IPS DF 6.9 (cell line): ENCODE measurements at regions not wholly inside any gene's neighbourhood (a gene's known extent, or its start where the extent isn't known, plus 50 kb on each side); places are given as distances from the start of the nearest gene placed in this dataset.

Source experiments
- DNase-seq: peaks from one replicate; pipeline ENCODE4 v3.0.0-alpha.2; 2013; ENCODE audit warnings: low read depth, low spot score
- H3K27ac ChIP-seq: one replicate; pipeline ENCODE4 v1.5.1; 2013; ENCODE audit warnings: low read length, control low read depth
- H3K27me3 ChIP-seq: 2 replicates; pipeline ENCODE4 v1.6.1; 2013; ENCODE audit warnings: mild to moderate bottlenecking, low read length; ENCODE audit not compliant: control insufficient read depth, insufficient read depth
- H3K36me3 ChIP-seq: 2 replicates; pipeline ENCODE4 v1.6.1; 2013; ENCODE audit warnings: low read length; ENCODE audit not compliant: control insufficient read depth, insufficient read depth
- H3K4me1 ChIP-seq: 2 replicates; pipeline ENCODE4 v1.6.1; 2013; ENCODE audit warnings: low read length; ENCODE audit not compliant: control insufficient read depth, insufficient read depth
- H3K4me3 ChIP-seq: 2 replicates; pipeline ENCODE4 v1.5.1; 2013; ENCODE audit warnings: mild to moderate bottlenecking, low read length
- H3K9me3 ChIP-seq: 2 replicates; pipeline ENCODE4 v1.6.1; 2013; ENCODE audit warnings: low read length, inconsistent platforms; ENCODE audit not compliant: control insufficient read depth, insufficient read depth
- WGBS: extraction: QIAGEN DNeasy Blood & Tissue Kit; methylation state at CpG from one replicate; pipeline ENCODE4 v1.1.7; 2013; ENCODE audit warnings: mixed read lengths, missing lambda C conversion rate; ENCODE audit not compliant: insufficient read length, insufficient coverage; 5-methylcytosine and 5-hydroxymethylcytosine counted together

DNA sequence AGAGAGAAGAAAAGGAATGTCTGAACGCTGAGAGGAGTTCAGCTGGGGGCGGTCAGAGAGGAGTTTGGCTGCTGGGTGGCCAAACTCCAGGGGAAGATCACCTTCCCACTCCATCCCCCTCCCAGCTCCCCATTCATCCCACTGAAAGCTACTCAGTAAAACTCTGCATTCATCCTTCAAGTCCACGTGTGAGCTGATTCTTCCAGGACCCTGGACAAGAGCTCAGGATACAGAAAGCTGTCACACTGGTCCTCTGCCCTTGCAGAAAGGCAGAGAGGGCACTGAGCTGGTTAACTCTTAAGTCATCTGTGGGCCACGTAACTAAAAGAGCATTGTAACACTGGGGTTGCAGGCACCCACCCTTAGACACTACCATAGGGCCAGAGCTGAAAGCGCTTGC is 132.1 kb upstream of the ARL4C start:
- Histone ChIP-seq H3K27ac (no peak overlapping the region), H3K4me3 (no peak overlapping the region), H3K27me3 (no peaks in the 10 kb centered on the region; the same call in 1 of the 2 replicates), H3K4me1 (peaks cover 11% of the 10 kb centered on the region), H3K36me3 (no peaks in the 10 kb centered on the region), H3K9me3 (no peaks in the 10 kb centered on the region)
- no peak for DNase-seq
- no CpG with 5 or more reads among the region's 5 CpGs for WGBS

- Histone ChIP-seq H3K4me1 (peaks cover 8% of the 10 kb centered on the region; the same call in 1 of the 2 replicates), H3K9me3 (no peaks in the 10 kb centered on the region), H3K27ac (no peak overlapping the region), H3K36me3 (no peaks in the 10 kb centered on the region), H3K27me3 (no peaks in the 10 kb centered on the region; the same call in 1 of the 2 replicates), H3K4me3 (no peak overlapping the region)
- no CpG with 5 or more reads among the region's 2 CpGs for WGBS
- DNase-seq = no peak
These were observed 130.4 kb upstream of the ARL4C start for GRCh38 chr2:234627308-234627707.

DNA sequence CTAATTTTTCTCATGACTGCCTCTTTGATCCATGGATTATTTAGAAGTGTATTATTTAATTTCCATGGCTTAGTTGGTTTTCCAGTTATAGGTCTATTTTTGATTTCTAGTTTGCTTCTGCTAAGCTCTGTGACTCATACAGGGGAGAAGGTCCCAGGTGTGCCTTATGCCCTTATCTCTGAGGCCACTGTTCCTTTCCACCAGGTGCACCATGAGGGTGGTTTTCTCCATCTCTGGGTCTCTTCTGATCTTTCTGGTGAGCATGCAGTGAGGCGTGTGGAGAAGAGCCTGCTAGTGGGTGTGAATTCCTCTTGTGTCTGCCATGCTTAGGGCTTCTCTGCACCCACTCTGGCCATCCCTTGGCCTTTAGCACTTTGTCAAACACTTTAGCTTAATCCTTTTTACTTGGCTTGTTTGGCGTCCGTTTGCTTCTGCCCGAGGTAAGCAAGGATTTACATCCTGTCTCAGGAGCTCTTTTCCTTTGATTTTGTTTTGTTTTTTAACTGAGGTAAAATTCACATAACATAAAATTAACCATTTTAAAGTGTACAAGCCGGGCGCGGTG is 129.8 kb upstream of the ARL4C start:
- Histone ChIP-seq H3K27ac (no peak overlapping the region), H3K9me3 (no peaks in the 10 kb centered on the region), H3K27me3 (no peaks in the 10 kb centered on the region; the same call in 1 of the 2 replicates), H3K4me3 (no peak overlapping the region), H3K4me1 (peaks cover 7% of the 10 kb centered on the region), H3K36me3 (no peaks in the 10 kb centered on the region)
- no peak for DNase-seq
- no CpG with 5 or more reads among the region's 7 CpGs for WGBS

DNA sequence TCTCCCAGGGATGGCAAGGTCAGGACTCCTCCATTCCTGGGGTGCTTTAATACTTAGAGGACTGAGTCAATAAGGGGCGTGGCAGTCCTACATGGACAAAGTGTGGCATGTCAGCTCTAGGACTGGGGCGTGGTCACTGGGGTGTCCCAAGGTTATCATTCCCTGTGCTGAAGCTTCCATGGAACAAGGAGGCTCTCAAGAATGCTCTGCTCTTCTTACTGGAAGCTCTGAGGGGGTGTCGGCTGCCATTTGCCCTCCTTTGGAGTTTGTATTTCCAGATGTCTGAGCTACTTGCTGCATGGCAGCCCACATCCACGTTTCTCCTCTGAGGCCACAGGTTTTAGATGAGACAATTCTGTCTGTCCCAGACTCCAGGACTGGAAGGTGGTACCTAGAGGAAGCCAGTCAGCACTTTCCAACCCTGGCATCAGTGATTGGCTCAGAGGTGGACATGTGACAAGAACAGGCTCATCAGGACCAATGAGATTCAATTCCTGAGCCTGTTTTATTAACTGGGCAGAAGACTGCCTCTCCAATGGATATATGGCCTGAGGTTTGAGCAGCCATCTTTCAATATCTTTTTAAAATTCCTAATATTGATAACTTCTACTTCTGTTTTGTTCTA is 128.9 kb upstream of the ARL4C start:
- no peaks in the 10 kb centered on the region for H3K9me3 ChIP-seq
- H3K27me3 ChIP-seq = no peaks in the 10 kb centered on the region; the same call in 1 of the 2 replicates
- no peak overlapping the region for H3K27ac ChIP-seq
- no peak overlapping the region for H3K4me3 ChIP-seq
- WGBS = no CpG with 5 or more reads among the region's 4 CpGs
- no peak for DNase-seq
- H3K36me3 ChIP-seq = no peaks in the 10 kb centered on the region
- H3K4me1 ChIP-seq = peaks cover 4% of the 10 kb centered on the region; the same call in 1 of the 2 replicates

GRCh38 chr2:234623521-234623991 is 126.7 kb upstream of the ARL4C start:
- H3K27me3 ChIP-seq = no peaks in the 10 kb centered on the region; the same call in 1 of the 2 replicates
- no peak overlapping the region for H3K4me3 ChIP-seq
- peaks cover 3% of the 10 kb centered on the region; the same call in 1 of the 2 replicates for H3K4me1 ChIP-seq
- no peaks in the 10 kb centered on the region for H3K36me3 ChIP-seq
- H3K9me3 ChIP-seq = no peaks in the 10 kb centered on the region
- H3K27ac ChIP-seq = no peak overlapping the region
- no CpG with 5 or more reads among the region's 5 CpGs for WGBS
- DNase-seq = no peak

GRCh38 chr2:234621120-234621519 is 124.2 kb upstream of the ARL4C start:
- H3K36me3 ChIP-seq = no peaks in the 10 kb centered on the region
- H3K27ac ChIP-seq = no peak overlapping the region
- no CpG with 5 or more reads among the region's 5 CpGs for WGBS
- DNase-seq = no peak
- H3K4me1 ChIP-seq = peaks cover 3% of the 10 kb centered on the region; the same call in 1 of the 2 replicates
- H3K27me3 ChIP-seq = no peaks in the 10 kb centered on the region; the same call in 1 of the 2 replicates
- no peak overlapping the region for H3K4me3 ChIP-seq
- H3K9me3 ChIP-seq = no peaks in the 10 kb centered on the region

GRCh38 chr2:234620018-234620417 is 123.1 kb upstream of the ARL4C start:
- 100% methylated on average over 3 of the region's 7 CpGs for WGBS
- no peak overlapping the region for H3K27ac ChIP-seq
- peaks cover 3% of the 10 kb centered on the region; the same call in 1 of the 2 replicates for H3K4me1 ChIP-seq
- no peaks in the 10 kb centered on the region for H3K36me3 ChIP-seq
- no peak for DNase-seq
- H3K27me3 ChIP-seq = no peaks in the 10 kb centered on the region
- H3K4me3 ChIP-seq = no peak overlapping the region
- H3K9me3 ChIP-seq = no peaks in the 10 kb centered on the region

DNA sequence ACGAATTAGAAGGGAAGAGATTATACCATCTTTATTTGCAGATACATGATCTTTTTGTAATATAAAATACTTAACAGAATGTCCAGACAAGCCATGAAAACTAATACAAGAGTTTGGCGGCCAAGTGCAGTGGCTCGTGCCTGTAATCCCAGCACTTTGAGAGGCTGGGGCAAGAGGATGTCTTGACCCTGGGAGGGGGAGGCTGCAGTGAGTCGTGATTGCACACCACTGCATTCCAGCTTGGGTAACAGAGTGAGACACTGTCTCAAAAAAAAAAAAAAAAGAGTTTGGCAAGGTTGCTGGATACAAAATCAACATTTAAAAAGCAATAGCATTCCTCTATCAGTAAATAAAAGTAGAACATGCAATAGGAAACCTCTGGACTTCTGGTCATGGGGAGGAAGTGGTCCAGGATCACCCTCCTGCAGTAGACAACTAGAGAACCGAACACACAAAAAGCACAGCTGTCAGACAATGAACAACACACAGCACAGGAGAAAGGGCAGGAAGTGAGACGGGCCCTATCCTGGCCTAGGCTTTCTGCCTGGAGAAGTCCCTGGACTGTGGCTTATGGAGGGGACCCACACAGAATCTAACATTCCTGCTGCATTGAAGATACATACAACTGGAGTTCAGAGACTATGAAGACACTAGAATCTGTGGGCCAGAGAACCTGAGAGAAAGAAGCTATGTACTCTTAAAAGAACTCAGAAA is 118.9 kb upstream of the ARL4C start:
- WGBS = no CpG with 5 or more reads among the region's 6 CpGs
- Histone ChIP-seq H3K4me3 (no peak overlapping the region), H3K27me3 (no peaks in the 10 kb centered on the region), H3K36me3 (no peaks in the 10 kb centered on the region), H3K9me3 (no peaks in the 10 kb centered on the region), H3K27ac (no peak overlapping the region), H3K4me1 (0 out of 2 replicates have a peak, but pooled peaks cover 2% of the 10 kb centered on the region)
- no peak for DNase-seq

GRCh38 chr2:234611209-234611608 is 114.3 kb upstream of the ARL4C start:
- no peak for DNase-seq
- no CpG with 5 or more reads among the region's 1 CpG for WGBS
- no peaks in the 10 kb centered on the region for H3K36me3 ChIP-seq
- H3K27me3 ChIP-seq = no peaks in the 10 kb centered on the region
- no peak overlapping the region for H3K4me3 ChIP-seq
- 0 out of 2 replicates have a peak, but pooled peaks cover 2% of the 10 kb centered on the region for H3K4me1 ChIP-seq
- no peaks in the 10 kb centered on the region for H3K9me3 ChIP-seq
- H3K27ac ChIP-seq = no peak overlapping the region

DNA sequence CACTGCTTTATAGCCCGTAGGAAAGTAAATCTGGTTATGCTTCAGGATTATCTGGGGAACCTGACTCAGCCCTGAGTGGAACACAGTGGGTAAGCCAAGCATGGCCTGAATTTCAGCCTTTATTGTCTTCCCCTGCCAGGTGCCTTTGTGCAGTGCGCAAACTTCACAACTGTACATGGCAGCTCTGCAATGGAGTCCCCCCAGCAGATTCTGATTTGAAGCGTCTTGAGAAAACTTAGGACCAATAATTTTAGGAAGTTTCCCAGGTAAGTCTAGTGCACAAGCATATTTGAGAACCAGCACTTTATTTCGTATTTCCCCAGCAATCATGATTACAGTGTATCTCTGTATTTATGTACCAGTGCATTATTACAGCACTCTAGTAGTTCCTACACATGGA is 112.1 kb upstream of the ARL4C start:
- no CpG with 5 or more reads among the region's 4 CpGs for WGBS
- Histone ChIP-seq H3K27me3 (no peaks in the 10 kb centered on the region), H3K36me3 (no peaks in the 10 kb centered on the region), H3K4me3 (no peak overlapping the region), H3K27ac (no peak overlapping the region), H3K9me3 (no peaks in the 10 kb centered on the region), H3K4me1 (0 out of 2 replicates have a peak, but pooled peaks cover 2% of the 10 kb centered on the region)
- DNase-seq = no peak
